Loucy (cell line): ENCODE measurements at regions not wholly inside any gene's neighbourhood (a gene's known extent, or its start where the extent isn't known, plus 50 kb on each side); places are given as distances from the start of the nearest gene placed in this dataset.

Source experiments
- H2AFZ ChIP-seq: fragments of 200-600 bp; sonication (generic); 2 replicates; pipeline ENCODE4 v1.6.0; 2016; ENCODE audit warnings: antibody characterized with exemption, mild to moderate bottlenecking, low read length, moderate library complexity
- H3F3A ChIP-seq: fragments of 200-600 bp; 2 replicates; pipeline ENCODE4 v1.6.0; 2016; ENCODE audit warnings: antibody characterized with exemption, low read depth, mild to moderate bottlenecking
- H3K27me3 ChIP-seq: fragments of 200-600 bp; sonication (generic); 2 replicates; pipeline ENCODE4 v1.6.1; 2014; ENCODE audit warnings: low read length, mild to moderate bottlenecking; ENCODE audit not compliant: insufficient read depth, poor library complexity, severe bottlenecking
- H3K36me3 ChIP-seq: fragments of 200-600 bp; sonication (generic); 2 replicates; pipeline ENCODE4 v1.6.1; 2016; ENCODE audit warnings: low read length; ENCODE audit not compliant: insufficient read depth
- H3K4me1 ChIP-seq: fragments of 200-600 bp; sonication (generic); 2 replicates; pipeline ENCODE4 v1.5.1; 2014; ENCODE audit warnings: low read length, mild to moderate bottlenecking; ENCODE audit not compliant: insufficient read depth, poor library complexity, severe bottlenecking
- H3K4me2 ChIP-seq: fragments of 200-600 bp; sonication (generic); 2 replicates; pipeline ENCODE4 v1.6.0; 2014; ENCODE audit warnings: antibody characterized with exemption, low read length, low read depth, mild to moderate bottlenecking; ENCODE audit not compliant: poor library complexity, severe bottlenecking
- H3K4me3 ChIP-seq: fragments of 200-600 bp; sonication (generic); 2 replicates; pipeline ENCODE4 v1.5.1; 2014; ENCODE audit warnings: low read length, mild to moderate bottlenecking, mixed read lengths; ENCODE audit not compliant: poor library complexity, severe bottlenecking
- H3K79me2 ChIP-seq: fragments of 200-600 bp; sonication (generic); 2 replicates; pipeline ENCODE4 v1.6.1; 2014; ENCODE audit warnings: low read length; ENCODE audit not compliant: insufficient read depth
- H3K9ac ChIP-seq: fragments of 200-600 bp; sonication (generic); 2 replicates; pipeline ENCODE4 v1.6.0; 2014; ENCODE audit warnings: mild to moderate bottlenecking, low read depth, low read length, moderate library complexity; ENCODE audit not compliant: poor library complexity, severe bottlenecking
- H3K9me2 ChIP-seq: fragments of 200-600 bp; sonication (generic); replicated peaks from 2 replicates; pipeline ENCODE4 v1.6.1; 2016; ENCODE audit warnings: low read depth, low read length, mixed read lengths
- H3K9me3 ChIP-seq: fragments of 200-600 bp; sonication (generic); 2 replicates; pipeline ENCODE4 v1.6.1; 2014; ENCODE audit warnings: mild to moderate bottlenecking, antibody characterized with exemption, low read length, low read depth; ENCODE audit not compliant: insufficient read depth
- H4K20me1 ChIP-seq: fragments of 200-600 bp; sonication (generic); 2 replicates; pipeline ENCODE4 v1.6.0; 2014; ENCODE audit warnings: antibody characterized with exemption, low read length, mild to moderate bottlenecking; ENCODE audit not compliant: insufficient read depth, poor library complexity, severe bottlenecking
- EZH2phosphoT487 ChIP-seq: fragments of 200-600 bp; IDR thresholded peaks from 2 replicates; pipeline ENCODE4 v1.6.1; 2018; ENCODE audit warnings: antibody characterized with exemption, mild to moderate bottlenecking, moderate library complexity, borderline replicate concordance
- TF ChIP-seq, protein P1 (sequence below): fragments of 200-600 bp; sonication (generic); conservative IDR thresholded peaks from 2 replicates; pipeline ENCODE4 v1.5.1; 2014; ENCODE audit warnings: mild to moderate bottlenecking, antibody characterized with exemption, low read length

DNA sequence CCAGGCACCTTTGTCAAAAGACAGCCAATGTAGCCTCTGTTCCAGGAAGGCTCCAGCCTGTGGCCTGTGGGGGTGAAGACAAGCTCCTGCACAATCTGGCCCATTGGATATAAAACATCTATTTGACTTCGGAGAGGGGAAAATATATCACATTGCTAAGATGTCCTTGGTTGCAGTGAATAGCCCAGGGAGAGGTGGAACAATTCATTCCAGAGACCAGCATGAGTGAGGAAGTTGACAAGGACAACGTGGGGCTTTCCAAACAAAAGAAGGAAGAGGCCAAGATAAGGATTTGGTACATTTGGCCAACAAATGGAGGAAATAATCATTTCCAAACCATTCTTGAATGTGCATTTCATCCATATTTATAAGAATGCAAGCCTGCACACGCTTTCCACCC lies 187.0 kb downstream of the ETS2 start:
- Histone ChIP-seq H3K9me3 (no peaks in the 10 kb centered on the region), H3K4me3 (no peak overlapping the region), H3K9me2 (no peaks in the 10 kb centered on the region), H3K27me3 (no peaks in the 10 kb centered on the region), H3F3A (no peaks in the 10 kb centered on the region), H4K20me1 (no peaks in the 10 kb centered on the region), H3K36me3 (no peaks in the 10 kb centered on the region), H3K4me1 (peaks cover 52% of the 10 kb centered on the region), H3K9ac (no peak overlapping the region), H2AFZ (no peak overlapping the region), H3K79me2 (no peaks in the 10 kb centered on the region), H3K4me2 (no peak overlapping the region)
- TF ChIP-seq, protein P1, sequence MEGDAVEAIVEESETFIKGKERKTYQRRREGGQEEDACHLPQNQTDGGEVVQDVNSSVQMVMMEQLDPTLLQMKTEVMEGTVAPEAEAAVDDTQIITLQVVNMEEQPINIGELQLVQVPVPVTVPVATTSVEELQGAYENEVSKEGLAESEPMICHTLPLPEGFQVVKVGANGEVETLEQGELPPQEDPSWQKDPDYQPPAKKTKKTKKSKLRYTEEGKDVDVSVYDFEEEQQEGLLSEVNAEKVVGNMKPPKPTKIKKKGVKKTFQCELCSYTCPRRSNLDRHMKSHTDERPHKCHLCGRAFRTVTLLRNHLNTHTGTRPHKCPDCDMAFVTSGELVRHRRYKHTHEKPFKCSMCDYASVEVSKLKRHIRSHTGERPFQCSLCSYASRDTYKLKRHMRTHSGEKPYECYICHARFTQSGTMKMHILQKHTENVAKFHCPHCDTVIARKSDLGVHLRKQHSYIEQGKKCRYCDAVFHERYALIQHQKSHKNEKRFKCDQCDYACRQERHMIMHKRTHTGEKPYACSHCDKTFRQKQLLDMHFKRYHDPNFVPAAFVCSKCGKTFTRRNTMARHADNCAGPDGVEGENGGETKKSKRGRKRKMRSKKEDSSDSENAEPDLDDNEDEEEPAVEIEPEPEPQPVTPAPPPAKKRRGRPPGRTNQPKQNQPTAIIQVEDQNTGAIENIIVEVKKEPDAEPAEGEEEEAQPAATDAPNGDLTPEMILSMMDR: no peak
- no peak for TF ChIP-seq EZH2phosphoT487

DNA sequence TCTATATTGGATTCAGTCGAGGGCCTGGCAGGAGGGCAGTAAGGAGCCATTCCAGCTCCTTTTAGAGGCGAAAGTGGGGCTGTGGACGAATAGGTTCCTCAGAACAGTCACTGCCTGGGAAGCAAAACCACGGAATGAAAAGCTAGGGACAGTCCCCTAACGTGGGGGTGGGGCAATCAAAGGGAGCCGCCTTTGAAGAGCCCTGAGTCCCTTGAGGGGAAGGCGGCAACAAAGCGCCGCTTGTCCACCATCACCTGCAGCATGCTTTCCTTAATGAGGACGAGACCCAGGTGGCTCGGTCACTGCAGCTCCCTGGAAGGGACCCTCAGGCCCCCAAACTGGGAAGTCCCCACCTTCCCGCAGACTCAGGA lies 184.7 kb downstream of the ETS2 start:
- H3K9me3 ChIP-seq: no peaks in the 10 kb centered on the region
- H3K4me3 ChIP-seq: no peak overlapping the region
- peaks cover 59% of the 10 kb centered on the region for H3K4me1 ChIP-seq
- peak overlapping the region; percentile 59 for H3K4me2 ChIP-seq
- H4K20me1 ChIP-seq: no peaks in the 10 kb centered on the region
- no peak for TF ChIP-seq EZH2phosphoT487
- TF ChIP-seq, protein P1: no peak
- H3K27me3 ChIP-seq: no peaks in the 10 kb centered on the region
- H3K36me3 ChIP-seq: no peaks in the 10 kb centered on the region
- H3K9ac ChIP-seq: peak overlapping the region; percentile 65
- H3K9me2 ChIP-seq: no peaks in the 10 kb centered on the region
- no peaks in the 10 kb centered on the region for H3K79me2 ChIP-seq
- H3F3A ChIP-seq: no peaks in the 10 kb centered on the region
- H2AFZ ChIP-seq: no peak overlapping the region

DNA sequence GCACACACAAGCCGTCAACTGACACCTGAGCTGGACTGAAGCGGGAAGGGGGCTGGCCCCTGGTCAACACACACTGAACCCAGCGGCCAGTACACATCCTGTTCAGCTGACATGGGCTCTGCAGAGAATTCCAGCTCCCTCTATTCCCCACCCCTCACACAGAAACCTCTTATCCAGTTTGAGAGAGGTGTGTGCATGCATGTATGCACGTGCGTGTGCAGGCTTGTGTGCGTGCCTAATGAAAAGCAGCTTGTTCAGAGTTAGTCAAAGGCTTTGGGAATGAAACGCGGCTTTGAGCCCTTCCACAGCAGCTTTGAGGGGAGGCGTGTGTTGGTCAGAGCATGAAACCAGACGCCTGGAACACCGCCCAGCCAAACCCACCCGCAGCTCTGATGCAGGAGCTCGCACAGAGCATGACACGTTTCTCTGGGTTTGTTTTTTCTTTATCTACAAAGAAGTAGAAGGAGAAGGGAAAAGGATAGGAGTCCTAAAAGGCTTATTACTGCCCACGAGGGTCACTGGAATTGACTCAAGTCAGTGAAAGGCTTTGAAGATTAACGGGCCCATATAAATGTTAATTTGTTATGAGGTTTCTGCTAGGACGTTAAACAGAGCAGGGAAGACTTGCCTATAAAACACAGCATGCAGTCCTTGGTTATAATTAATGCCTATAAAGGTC lies 184.2 kb downstream of the ETS2 start:
- peak overlapping the region; percentile 65 for H3K9ac ChIP-seq
- no peaks in the 10 kb centered on the region for H3K36me3 ChIP-seq

More for the DNA sequence above, 184.2 kb downstream of the ETS2 start:
- Histone ChIP-seq H3K4me1 (peaks cover 64% of the 10 kb centered on the region), H2AFZ (peak overlapping the region; percentile 51; the same call in 1 of the 2 replicates), H3K9me2 (no peaks in the 10 kb centered on the region), H4K20me1 (no peaks in the 10 kb centered on the region), H3K4me3 (no peak overlapping the region), H3K79me2 (no peaks in the 10 kb centered on the region), H3K9me3 (no peaks in the 10 kb centered on the region), H3F3A (no peaks in the 10 kb centered on the region), H3K4me2 (peak overlapping the region; percentile 59), H3K27me3 (no peaks in the 10 kb centered on the region)
- TF ChIP-seq, protein P1: no peak
- no peak for TF ChIP-seq EZH2phosphoT487
